NT2/D1 (cell line): ENCODE measurements at regions not wholly inside any gene's neighbourhood (a gene's known extent, or its start where the extent isn't known, plus 50 kb on each side); places are given as distances from the start of the nearest gene placed in this dataset.

Source experiments
- YY1 ChIP-seq: IDR thresholded peaks from 2 replicates; pipeline ENCODE4 v1.6.1; 2011; ENCODE audit not compliant: insufficient read length, insufficient read depth
- ZNF274 ChIP-seq: IDR thresholded peaks from 2 replicates; pipeline ENCODE4 v1.6.1; 2011; ENCODE audit warnings: mild to moderate bottlenecking, low read depth, low read length

DNA sequence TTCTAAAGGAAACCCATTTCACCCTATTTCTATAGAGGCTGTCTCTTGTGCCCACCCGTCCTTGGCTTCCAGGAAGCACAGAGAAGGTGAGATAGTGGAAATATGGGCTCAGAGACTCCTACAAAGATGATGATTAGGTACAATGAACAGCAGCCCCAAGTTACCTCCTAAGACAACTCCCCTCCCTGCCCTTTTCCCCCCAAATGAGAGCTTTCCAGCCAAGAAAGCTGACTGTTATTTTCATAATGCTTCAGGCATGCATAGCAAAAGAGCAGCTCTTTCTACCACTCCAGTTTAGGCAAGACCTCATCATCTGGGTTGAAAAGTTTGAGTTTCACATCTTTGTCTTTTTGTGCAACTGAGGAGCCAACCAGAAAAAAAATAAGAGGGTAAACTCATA lies 248.8 kb upstream of the ADAMTS9 start:
- TF ChIP-seq YY1 (no peak), ZNF274 (no peak)
